ES-I3 (cell line): ENCODE measurements at regions not wholly inside any gene's neighbourhood (a gene's known extent, or its start where the extent isn't known, plus 50 kb on each side); places are given as distances from the start of the nearest gene placed in this dataset.
"Not testable (repeated sequence)": the region's sequence is repeated elsewhere in the genome, so short reads cannot be mapped to it uniquely, and the experiment has no call there.

Experiments used
- H3K36me3 ChIP-seq: 2 replicates; pipeline ENCODE4 v1.6.1; 2013; ENCODE audit warnings: mild to moderate bottlenecking, low read length, control low read depth, moderate library complexity; ENCODE audit not compliant: insufficient read depth
- H3K4me1 ChIP-seq: 2 replicates; pipeline ENCODE4 v1.6.1; 2013; ENCODE audit warnings: mild to moderate bottlenecking, control low read depth, low read length; ENCODE audit not compliant: insufficient read depth
- H3K9ac ChIP-seq: 2 replicates; pipeline ENCODE4 v1.6.1; 2013; ENCODE audit warnings: low read depth, mild to moderate bottlenecking, low read length, moderate library complexity
- H3K9me3 ChIP-seq: 2 replicates; pipeline ENCODE4 v1.6.1; 2013; ENCODE audit warnings: mild to moderate bottlenecking, low read length, moderate library complexity; ENCODE audit not compliant: control insufficient read depth, insufficient read depth

DNA sequence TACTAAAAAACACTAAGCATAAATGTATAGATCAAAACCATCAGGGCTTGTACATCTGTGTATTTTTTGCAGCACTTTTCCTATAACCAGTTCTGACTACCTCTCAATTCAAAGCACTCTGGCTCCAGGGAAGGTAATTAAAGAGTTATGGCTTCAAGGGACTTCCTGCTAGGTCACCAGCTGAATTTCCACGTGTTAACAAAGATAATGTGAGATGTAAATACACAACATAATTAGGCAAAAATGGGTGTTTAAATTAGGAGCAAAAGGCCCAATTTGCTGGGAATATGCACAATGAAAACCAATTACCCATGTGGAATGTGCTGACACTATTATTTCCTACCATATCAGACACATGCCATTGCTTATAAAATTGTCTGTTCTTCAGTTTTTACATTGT lies 513.4 kb upstream of the FLRT2 start:
- no peaks in the 10 kb centered on the region for H3K4me1 ChIP-seq
- no peaks in the 10 kb centered on the region for H3K36me3 ChIP-seq
- no peak overlapping the region for H3K9ac ChIP-seq
- no peaks in the 10 kb centered on the region for H3K9me3 ChIP-seq

- H3K4me1 ChIP-seq, H3K36me3 ChIP-seq, H3K9me3 ChIP-seq, H3K9ac ChIP-seq: not testable (repeated sequence)
These were observed 506.1 kb upstream of the FLRT2 start for GRCh38 chr14:85023866-85024265.

- Histone ChIP-seq H3K36me3 (no peaks in the 10 kb centered on the region), H3K4me1 (peaks cover 6% of the 10 kb centered on the region), H3K9ac (no peak overlapping the region), H3K9me3 (no peaks in the 10 kb centered on the region)
These were observed 505.0 kb upstream of the FLRT2 start for GRCh38 chr14:85024931-85025330.

DNA sequence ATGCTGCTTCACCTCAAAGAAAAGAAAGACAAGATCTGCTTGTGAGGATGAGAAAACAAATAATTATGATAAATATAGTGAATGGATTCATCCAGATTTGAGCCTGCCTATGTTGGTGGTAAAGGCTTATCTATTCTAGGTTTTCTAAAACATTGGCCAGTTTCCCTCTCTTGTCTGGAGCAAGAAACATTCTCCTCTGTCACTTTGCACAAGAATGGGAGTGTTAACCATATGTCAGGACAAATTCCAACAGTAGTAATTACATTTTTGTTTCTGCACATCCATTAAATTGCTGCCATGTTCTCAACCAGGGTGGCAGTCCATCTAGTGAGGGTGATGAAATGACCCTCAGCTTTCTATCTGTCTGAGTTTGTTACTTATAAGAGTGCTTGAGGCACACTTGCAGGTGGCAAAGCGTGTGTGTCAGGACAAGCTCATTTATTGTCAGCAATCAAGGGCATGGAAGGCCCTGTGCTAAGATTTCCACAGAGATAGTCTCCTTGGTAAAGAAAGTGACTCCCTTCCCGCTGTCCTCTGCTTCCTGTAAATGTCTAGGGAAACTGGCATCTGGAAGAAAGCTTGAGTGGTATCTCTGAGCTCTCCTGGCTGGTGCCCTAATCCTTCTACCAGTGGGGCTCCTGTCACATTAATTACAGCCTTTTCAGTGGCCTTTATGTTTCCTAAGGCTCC lies 502.1 kb upstream of the FLRT2 start:
- H3K4me1 ChIP-seq = peaks cover 6% of the 10 kb centered on the region
- no peak overlapping the region for H3K9ac ChIP-seq
- H3K9me3 ChIP-seq = no peaks in the 10 kb centered on the region
- H3K36me3 ChIP-seq = no peaks in the 10 kb centered on the region

- Histone ChIP-seq H3K9ac (no peak overlapping the region), H3K36me3 (no peaks in the 10 kb centered on the region), H3K9me3 (no peaks in the 10 kb centered on the region), H3K4me1 (peaks cover 7% of the 10 kb centered on the region; the same call in 1 of the 2 replicates)
These were observed 492.5 kb upstream of the FLRT2 start for GRCh38 chr14:85037411-85037810.

DNA sequence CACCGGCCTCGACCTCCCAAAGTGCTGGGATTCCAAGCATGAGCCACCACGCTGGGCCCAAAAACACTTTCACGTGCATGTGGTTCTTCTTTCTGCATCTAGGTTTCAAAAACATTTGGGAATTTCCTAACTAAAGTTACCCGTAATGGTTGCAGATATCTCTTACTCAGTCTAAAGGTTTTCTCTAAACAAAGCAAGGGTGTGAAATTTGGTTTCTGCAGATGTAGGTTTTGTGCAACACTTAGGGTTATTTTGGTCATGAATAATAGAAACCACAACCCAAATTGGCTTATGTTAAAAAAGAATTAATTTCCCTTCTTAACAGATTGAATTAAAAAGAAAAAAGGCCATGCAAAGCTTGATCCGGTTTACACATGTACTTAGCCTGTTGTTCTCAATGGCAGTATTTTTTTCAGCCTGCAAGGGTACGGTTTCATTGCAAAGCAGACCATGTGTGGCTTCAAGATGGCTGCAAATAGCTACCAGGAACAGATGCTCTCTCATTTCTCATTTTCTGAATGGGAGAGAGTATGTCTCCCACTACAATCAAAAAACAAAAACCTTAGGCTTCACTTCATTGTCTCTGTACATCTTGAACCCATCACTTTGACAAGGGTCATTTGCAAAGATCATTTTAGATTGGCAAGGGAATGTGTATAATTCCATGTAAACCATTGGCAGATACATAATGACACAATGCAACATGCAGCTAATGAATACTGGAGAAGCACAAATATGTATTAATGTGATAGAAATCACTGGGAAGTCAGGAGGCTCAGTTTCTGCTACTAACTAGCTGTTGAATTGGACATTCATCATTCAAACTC lies 491.2 kb upstream of the FLRT2 start:
- no peak overlapping the region for H3K9ac ChIP-seq
- H3K36me3 ChIP-seq = no peaks in the 10 kb centered on the region
- H3K9me3 ChIP-seq = no peaks in the 10 kb centered on the region
- H3K4me1 ChIP-seq = peaks cover 7% of the 10 kb centered on the region; the same call in 1 of the 2 replicates

GRCh38 chr14:85039353-85039626 lies 490.7 kb upstream of the FLRT2 start:
- Histone ChIP-seq H3K9me3 (no peaks in the 10 kb centered on the region), H3K4me1 (peaks cover 7% of the 10 kb centered on the region; the same call in 1 of the 2 replicates), H3K36me3 (no peaks in the 10 kb centered on the region), H3K9ac (no peak overlapping the region)

- no peaks in the 10 kb centered on the region for H3K36me3 ChIP-seq
- no peak overlapping the region for H3K9ac ChIP-seq
- H3K4me1 ChIP-seq = peaks cover 7% of the 10 kb centered on the region; the same call in 1 of the 2 replicates
- H3K9me3 ChIP-seq = no peaks in the 10 kb centered on the region
These were observed 489.8 kb upstream of the FLRT2 start for GRCh38 chr14:85040046-85040685.

DNA sequence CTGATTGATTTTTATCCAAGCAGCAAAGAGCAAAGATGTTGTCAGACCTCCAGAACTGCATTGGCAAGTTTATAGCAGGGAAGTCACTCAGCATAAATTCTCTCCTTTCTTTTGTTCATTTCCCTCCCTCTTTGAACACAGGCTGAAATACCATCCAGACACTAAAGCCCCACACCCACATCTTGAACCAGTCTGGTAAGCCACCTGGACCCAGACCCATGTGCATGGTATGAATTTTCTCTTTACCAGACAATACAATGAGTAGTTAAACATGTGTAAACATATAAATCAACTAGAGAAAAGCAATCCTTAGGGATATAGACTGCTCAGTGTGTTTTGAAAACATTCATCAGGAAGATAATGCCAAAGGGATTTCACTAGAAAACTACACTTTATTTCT lies 488.3 kb upstream of the FLRT2 start:
- no peaks in the 10 kb centered on the region for H3K9me3 ChIP-seq

GRCh38 chr14:85042301-85042700 lies 487.6 kb upstream of the FLRT2 start:
- Histone ChIP-seq H3K9me3 (no peaks in the 10 kb centered on the region), H3K36me3 (no peaks in the 10 kb centered on the region), H3K9ac (no peak overlapping the region), H3K4me1 (peaks cover 7% of the 10 kb centered on the region; the same call in 1 of the 2 replicates)

More for the DNA sequence above, 488.3 kb upstream of the FLRT2 start:
- Histone ChIP-seq H3K36me3 (no peaks in the 10 kb centered on the region), H3K9ac (no peak overlapping the region), H3K4me1 (peaks cover 7% of the 10 kb centered on the region; the same call in 1 of the 2 replicates)

- H3K4me1 ChIP-seq = no peaks in the 10 kb centered on the region
- no peak overlapping the region for H3K9ac ChIP-seq
- peaks cover 3% of the 10 kb centered on the region; the same call in 1 of the 2 replicates for H3K36me3 ChIP-seq
- peaks cover 13% of the 10 kb centered on the region for H3K9me3 ChIP-seq
These were observed 479.8 kb upstream of the FLRT2 start for GRCh38 chr14:85050180-85050579.

DNA sequence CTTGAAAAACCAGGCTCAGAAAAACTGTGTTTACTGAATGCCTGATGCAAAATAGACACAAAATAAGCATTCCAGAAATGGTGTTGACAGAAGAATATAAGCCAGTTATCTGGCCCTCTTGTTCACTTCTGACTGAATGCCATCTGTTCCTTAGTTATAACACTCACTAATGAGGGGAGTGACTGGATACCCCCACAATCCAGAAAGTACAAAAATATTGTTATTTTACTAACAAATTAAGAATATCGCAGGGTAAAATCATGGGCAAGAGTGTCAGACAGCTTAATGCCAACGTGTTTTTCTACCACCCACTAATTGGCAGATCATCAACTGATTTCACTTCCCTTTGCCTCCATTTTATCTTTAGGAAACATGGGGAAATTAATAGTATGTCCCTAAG lies 477.3 kb upstream of the FLRT2 start:
- no peak overlapping the region for H3K9ac ChIP-seq
- peaks cover 3% of the 10 kb centered on the region; the same call in 1 of the 2 replicates for H3K36me3 ChIP-seq
- H3K4me1 ChIP-seq = no peaks in the 10 kb centered on the region
- H3K9me3 ChIP-seq = peaks cover 13% of the 10 kb centered on the region

DNA sequence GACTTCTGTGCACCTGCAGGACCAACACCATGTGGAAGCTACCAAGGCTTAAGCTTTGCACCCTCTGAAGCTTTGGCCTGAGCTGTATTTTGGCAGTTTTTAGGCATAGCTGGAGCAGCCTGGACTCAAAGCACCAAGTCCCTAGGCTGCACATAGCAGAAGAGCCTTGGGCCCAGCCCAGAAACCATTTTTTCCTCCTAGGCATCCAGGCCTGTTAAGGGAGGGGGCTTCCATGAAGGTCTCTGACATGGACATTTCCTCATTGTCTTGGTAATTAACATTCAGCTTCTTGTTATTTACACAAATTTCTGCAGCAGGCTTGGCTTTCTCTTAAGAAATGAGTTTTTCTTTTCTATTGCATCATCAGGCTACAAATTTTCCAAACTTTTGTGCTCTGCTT lies 475.8 kb upstream of the FLRT2 start:
- no peak overlapping the region for H3K9ac ChIP-seq
- peaks cover 13% of the 10 kb centered on the region for H3K9me3 ChIP-seq
- H3K4me1 ChIP-seq = no peaks in the 10 kb centered on the region
- H3K36me3 ChIP-seq = peaks cover 3% of the 10 kb centered on the region; the same call in 1 of the 2 replicates

DNA sequence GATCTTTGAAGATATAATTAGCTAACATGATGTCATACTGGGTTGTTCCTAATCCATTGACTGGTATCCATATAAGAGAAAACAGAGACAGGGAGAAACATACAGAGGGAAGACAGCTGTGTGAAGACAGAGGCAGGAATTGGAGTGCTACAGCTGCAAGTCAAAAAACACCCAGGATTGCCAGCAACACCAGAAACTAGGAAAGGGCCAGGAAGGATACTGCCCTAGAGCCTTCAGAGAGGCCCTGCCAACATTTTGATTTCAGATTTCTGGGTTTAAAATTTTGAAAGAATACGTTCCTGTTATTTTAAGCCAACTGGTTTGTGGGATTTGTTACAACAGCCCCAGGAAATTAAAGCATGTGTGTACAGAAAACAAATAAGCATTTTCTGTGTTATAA lies 473.7 kb upstream of the FLRT2 start:
- H3K9me3 ChIP-seq = peaks cover 13% of the 10 kb centered on the region
- H3K36me3 ChIP-seq = peaks cover 3% of the 10 kb centered on the region; the same call in 1 of the 2 replicates
- no peak overlapping the region for H3K9ac ChIP-seq
- no peaks in the 10 kb centered on the region for H3K4me1 ChIP-seq
